ENCODE measurements at regions not wholly inside any gene's neighbourhood (a gene's known extent, or its start where the extent isn't known, plus 50 kb on each side); places are given as distances from the start of the nearest gene placed in this dataset.
"Not testable (repeated sequence)": the region's sequence is repeated elsewhere in the genome, so short reads cannot be mapped to it uniquely, and the experiment has no call there.

- no peak for DNase-seq
Measured at GRCh38 chr4:20122198-20122988, 129.3 kb upstream of the SLIT2 start.

GRCh38 chr4:20119141-20119540 lies 132.6 kb upstream of the SLIT2 start:
- DNase-seq, result no peak

DNA sequence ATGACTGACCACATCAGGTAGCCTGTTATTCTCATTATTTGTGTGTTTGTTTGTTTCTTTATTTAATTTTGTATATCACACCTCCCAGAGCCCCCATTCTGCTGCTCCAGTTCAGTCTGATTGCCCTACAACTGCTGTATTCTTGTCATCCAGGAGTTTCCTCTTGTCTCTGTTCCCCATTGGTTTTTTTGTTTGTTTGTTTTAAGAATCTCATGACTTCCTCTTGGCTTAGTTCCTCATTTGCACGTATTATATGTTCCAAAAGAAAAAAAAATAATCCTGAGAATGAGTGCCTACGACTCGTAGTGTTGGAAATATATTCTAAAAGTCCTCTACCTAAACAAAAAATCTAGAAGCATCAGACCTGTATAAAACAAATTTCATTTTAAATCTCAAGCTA lies 142.3 kb upstream of the SLIT2 start:
- DNase-seq, result no peak

GRCh38 chr4:20106921-20107320 lies 144.8 kb upstream of the SLIT2 start:
- DNase-seq, result no peak

DNA sequence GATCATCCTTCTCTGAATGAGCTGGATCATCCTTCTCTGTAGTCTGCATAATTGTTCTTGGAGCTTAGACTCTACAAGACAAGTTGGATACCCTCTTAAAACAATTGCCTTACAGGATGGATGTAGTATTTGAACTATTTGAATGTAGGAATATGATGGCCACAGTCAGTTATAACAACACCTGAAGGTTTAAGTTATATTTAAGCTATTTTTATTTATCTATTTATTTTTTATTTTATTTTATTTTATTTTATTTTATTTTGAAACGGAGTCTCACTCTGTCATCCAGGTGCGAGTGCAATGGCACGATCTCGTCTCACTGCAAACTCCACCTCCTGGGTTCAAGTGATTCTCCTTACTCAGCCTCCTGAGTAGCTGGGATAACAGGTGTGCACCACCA lies 149.9 kb upstream of the SLIT2 start:
- no peak for DNase-seq

GRCh38 chr4:20096911-20097310 lies 154.8 kb upstream of the SLIT2 start:
- DNase-seq, result no peak

DNA sequence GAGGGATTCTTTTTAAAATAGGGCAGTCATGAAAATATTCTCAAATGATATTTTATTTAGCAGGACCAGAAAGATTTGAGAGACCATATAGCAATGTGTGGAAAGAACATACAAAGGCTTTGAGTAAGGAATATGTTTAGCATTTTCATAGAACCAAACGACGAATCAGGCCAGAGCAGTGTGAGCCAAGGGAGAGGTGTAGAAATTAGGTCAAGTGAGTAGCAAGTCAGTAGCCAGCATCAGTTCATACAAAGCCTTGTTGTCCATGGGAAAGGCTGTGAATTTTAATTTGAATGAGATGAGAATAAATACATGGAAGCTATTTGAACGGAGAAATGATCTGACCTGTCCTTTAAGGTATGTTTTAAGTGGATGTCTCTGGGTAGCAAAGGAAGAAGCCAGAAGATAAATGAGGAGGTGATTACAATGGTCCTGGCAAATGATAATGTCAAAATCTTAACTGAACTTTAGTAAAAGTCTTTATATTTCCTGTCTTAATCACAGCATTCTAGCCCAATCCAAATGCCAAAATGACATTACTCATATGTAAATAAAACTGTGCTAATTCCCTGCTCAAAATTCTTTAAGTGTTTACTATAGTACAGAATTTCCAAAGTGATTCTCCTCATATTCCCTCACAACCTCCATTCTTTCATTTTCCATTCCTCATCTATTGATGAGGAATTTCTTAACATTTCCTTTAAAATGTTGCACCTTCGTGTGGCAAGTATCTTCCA lies 155.7 kb upstream of the SLIT2 start:
- DNase-seq, result no peak

DNA sequence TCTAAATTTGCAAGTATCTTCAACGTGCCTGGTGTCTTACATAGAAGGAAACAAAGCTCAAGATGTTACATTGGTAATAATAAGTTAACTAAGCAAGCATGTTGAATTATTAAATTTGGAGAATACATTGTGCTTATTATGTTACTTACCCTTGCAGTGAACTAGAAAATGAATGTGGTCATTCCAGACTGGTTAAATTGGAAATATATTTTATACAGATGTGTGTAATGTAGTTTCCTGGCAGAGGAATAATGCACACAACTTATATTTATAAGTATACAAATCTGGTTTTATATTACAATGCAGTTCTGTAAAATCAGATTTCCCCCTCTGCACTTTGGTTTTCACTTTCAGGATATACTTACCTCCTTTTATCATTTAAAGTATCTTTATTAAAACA lies 159.9 kb upstream of the SLIT2 start:
- no peak for DNase-seq

- DNase-seq, result no peak
Measured at GRCh38 chr4:20087522-20087911, 164.2 kb upstream of the SLIT2 start.

DNA sequence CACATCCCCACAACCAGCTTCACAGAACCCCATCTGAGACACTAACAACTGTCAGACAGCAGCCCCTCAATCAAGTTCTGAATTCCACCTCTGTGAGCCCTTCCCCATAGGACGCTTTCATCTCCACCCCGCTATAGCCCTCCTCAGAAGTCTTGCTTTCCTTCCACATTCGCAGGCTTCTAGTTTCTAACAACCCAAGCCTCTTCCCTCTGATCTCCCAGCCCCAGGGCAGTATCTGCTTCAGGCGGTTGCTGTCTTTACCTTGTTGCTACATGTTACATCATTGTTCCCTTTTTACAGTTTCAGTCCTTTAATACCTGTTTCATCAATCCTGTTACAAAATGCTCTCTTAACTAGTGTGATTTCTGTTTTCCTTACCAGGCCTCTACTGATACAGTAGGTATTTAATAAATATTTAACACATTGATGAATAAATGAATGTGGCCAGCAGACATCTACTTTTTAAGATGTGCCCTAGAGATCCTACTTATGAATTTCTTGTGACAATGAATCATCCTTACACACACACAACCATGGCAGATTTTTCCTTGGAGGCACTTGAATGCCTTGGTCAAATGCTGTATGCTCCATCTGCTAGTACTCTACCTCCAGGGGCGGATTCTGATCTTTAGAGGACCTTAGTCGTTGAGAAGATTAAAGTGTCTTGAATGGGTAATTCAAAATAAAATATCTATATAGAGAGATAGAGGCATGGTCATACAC lies 164.7 kb upstream of the SLIT2 start:
- no peak for DNase-seq

GRCh38 chr4:20086067-20086798 lies 165.5 kb upstream of the SLIT2 start:
- DNase-seq, result no peak

DNA sequence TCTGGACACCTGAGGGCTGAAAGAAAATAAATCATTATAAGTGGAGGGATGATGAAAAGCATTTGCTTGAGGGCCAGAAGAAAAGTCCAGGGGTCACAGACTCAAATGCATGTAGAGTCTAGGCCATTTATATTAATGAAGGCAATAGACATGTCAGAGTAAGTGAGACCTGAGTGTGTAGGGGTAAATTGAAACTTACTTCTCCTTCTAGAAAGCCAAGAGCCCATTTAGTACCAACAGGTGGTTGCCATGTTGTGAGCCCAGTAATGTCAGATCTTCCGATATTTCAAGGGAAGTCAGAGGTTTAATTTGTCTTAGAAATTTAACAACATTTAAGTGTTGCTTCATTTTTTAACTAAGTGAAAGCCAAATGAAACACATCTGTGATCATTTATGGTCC lies 166.1 kb upstream of the SLIT2 start:
- DNase-seq, result no peak

- no peak for DNase-seq
Measured at GRCh38 chr4:20085156-20085555, 166.5 kb upstream of the SLIT2 start.

GRCh38 chr4:20084488-20084887 lies 167.2 kb upstream of the SLIT2 start:
- no peak for DNase-seq

GRCh38 chr4:20078644-20079043 lies 173.1 kb upstream of the SLIT2 start:
- DNase-seq, result no peak

DNA sequence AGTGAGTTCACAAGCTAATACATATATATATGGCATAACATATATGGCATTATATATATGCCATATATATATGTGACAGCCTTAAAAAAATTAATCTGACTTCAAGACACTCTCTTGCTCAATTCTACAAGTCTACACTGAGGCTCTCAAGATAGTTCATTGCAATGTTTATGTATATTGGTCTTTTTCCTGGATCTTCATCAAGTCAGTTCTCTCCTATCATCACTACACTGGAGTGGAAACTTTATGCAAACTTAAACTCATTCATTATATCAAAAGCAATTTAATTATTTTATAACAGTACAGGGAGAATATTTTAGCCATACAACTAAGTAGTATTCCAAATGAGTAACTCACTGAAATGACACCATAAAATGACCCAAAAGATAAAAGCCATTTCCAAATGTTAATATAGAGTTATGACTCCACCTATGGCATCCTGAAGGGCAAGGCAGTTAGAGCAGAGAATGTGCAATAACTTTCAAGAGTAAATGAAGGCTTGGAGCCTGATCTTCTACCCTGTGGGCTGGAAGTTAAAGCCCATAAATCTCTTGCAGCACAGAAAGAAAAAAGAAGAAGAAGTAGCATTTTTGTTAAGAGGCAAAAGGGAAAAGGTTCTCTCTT lies 176.3 kb upstream of the SLIT2 start:
- DNase-seq, result no peak

- DNase-seq, result no peak
Measured at GRCh38 chr4:20074450-20074849, 177.3 kb upstream of the SLIT2 start.

DNA sequence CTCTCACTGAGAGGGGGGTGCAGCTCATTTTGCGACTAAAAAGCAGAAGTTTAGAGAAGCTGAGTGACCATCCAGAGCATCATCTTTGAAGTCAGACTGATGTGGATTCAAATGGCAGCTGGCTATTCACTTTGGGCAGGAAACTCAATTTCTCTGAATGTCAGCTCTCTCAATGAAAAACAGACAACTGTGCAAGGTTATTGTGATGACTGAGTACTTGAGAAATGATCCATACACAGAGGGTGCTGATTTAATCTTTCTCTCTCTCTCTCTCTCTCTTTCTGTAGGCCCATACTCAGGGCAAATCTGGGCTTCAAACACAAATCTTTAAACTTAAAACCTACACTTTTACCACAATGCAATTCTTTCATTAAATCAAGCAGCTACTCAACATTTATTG lies 185.8 kb upstream of the SLIT2 start:
- DNase-seq, result no peak

- DNase-seq, result not testable (repeated sequence)
Measured at GRCh38 chr4:20062857-20063256, 188.8 kb upstream of the SLIT2 start.

DNA sequence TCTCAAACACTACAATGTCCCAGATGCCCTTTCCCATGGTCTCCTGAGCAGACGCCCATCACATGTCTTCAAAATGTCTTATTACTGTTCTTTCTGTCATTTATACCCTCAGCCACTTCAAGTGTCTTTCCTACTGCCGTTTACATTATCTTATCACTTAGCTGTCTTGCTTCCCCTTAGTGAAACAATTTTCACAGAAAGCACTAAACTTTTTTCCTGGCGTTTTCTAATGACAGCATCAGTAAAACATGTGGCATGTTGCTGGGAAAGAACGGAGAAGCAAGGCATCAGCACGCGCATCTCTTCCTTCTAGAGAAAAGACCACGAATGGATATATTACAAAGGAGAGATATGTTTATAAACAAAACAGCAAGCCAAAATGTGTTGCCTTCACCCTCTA lies 189.7 kb upstream of the SLIT2 start:
- no peak for DNase-seq

- DNase-seq, result no peak
Measured at GRCh38 chr4:20050768-20051167, 200.9 kb upstream of the SLIT2 start.

DNA sequence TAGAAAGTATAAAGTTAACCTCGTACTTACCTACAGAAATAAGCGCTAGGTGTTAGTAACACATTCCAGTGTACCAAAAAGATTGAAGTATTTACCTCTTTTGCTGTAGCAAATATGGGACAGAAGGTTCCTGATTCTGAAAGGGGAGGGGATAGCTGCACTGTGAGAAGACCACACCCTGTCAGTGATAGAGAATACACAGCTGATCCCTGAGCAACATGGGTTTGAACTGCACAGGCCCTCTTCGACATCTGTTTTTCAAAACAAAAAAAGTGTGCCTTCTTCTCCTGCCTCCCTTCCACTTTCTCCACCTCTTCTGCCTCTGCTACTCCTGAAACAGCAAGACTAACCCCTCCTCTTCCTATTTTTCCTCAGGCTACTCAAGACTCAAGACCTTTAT lies 201.8 kb upstream of the SLIT2 start:
- DNase-seq, result no peak

Data from DMS79 treated with DMSO at 0.1 percent for 48 hours (cell line).